K562 (cell line): ENCODE measurements at regions not wholly inside any gene's neighbourhood (a gene's known extent, or its start where the extent isn't known, plus 50 kb on each side); places are given as distances from the start of the nearest gene placed in this dataset.

Experiments used
- ATAC-seq: fragments of 200-7000 bp; cut with Tn5 transposase; 3 replicates; pipeline ENCODE4 v1.9.1; 2020; ENCODE audit warnings: moderate library complexity
- BruUV-seq: library from RNA; stranded (reverse); fragments of 400-500 nt; replicated peaks from 2 replicates; lab custom pipeline; 2021; lab: Mats Ljungman, UMichigan
- CTCF ChIA-PET: fragments of 300-600 bp; formaldehyde crosslinking; extraction: SDS; loops from one replicate; lab custom pipeline; 2021; ENCODE audit warnings: low intra/inter-chr PET ratio; lab: Yijun Ruan, JAX
- POLR2A ChIA-PET: fragments of 300-600, 350-650 bp; sonication (Branson Sonifier 250); formaldehyde crosslinking; extraction: SDS; loops from one replicate; lab custom pipeline; 2021; ENCODE audit warnings: antibody characterized with exemption, inconsistent platforms; lab: Yijun Ruan, JAX
- DNase-seq, 4 experiments: peaks; one replicate each; pipeline versions ENCODE4 v3.0.0 to v3.0.0-alpha.2; 2011 to 2018; ENCODE audit warnings: low spot score in 3 of 4, mixed read lengths in 3 of 4; ENCODE audit errors: extremely low read depth in 1 of 4
- FAIRE-seq: peaks from 2 replicates; lab custom pipeline; 2011; peaks lifted over from hg19 to GRCh38; lab: Jason Lieb, UNC
- H2AFZ ChIP-seq: 2 replicates; pipeline ENCODE4 v1.6.0; 2011; ENCODE audit warnings: low read depth, low read length, control low read depth, inconsistent platforms
- H3K27ac ChIP-seq: fragments of 200-600 bp; 3 replicates; pipeline ENCODE4 v1.8.0; 2011; ENCODE audit warnings: low read depth, mild to moderate bottlenecking, control low read depth, inconsistent platforms, low read length, moderate library complexity, mixed read lengths; ENCODE audit errors: extremely low read depth
- H3K27me3 ChIP-seq, 2 experiments: fragments of 300-600 bp in 1 of 2; 2 replicates in 1 of 2; 3 replicates in 1 of 2; pipeline versions ENCODE4 v1.6.0 to v1.8.0; 2011; ENCODE audit warnings: inconsistent platforms in 2 of 2, low read length in 2 of 2, mild to moderate bottlenecking in 1 of 2, mixed read lengths in 1 of 2, moderate library complexity in 1 of 2; ENCODE audit not compliant: control insufficient read depth in 2 of 2, insufficient read depth in 2 of 2
- H3K36me3 ChIP-seq: fragments of 300-600 bp; 3 replicates; pipeline ENCODE4 v1.8.0; 2011; ENCODE audit warnings: mild to moderate bottlenecking, low read length, inconsistent platforms; ENCODE audit not compliant: control insufficient read depth, insufficient read depth
- H3K4me1 ChIP-seq, 2 experiments: fragments of 200-600 bp in 1 of 2; replicated peaks in 1 of 2; 2 replicates in 1 of 2; 3 replicates in 1 of 2; pipeline versions ENCODE4 v1.5.1 to v1.8.0; 2011; ENCODE audit warnings: inconsistent platforms in 2 of 2, low read length in 2 of 2, mild to moderate bottlenecking in 1 of 2, mixed read lengths in 1 of 2, moderate library complexity in 1 of 2; ENCODE audit not compliant: control insufficient read depth in 2 of 2, insufficient read depth in 2 of 2
- H3K4me2 ChIP-seq: 2 replicates; pipeline ENCODE4 v1.6.1; 2011; ENCODE audit warnings: low read length, control low read depth, inconsistent platforms, mixed read lengths; ENCODE audit not compliant: insufficient read depth
- H3K4me3 ChIP-seq: fragments of 200-600 bp; sonication (generic), shearing (Covaris generic); 2 replicates; pipeline ENCODE4 v1.5.1; 2016; ENCODE audit warnings: control low read depth, inconsistent platforms
- H3K79me2 ChIP-seq: fragments of 200-600 bp; 3 replicates; pipeline ENCODE4 v1.8.0; 2011; ENCODE audit warnings: low read length, inconsistent platforms; ENCODE audit not compliant: control insufficient read depth, insufficient read depth
- H3K9ac ChIP-seq, 2 experiments: 2 replicates each; pipeline versions ENCODE4 v1.6.0 to v1.6.1; 2011; ENCODE audit warnings: low read depth in 2 of 2, low read length in 2 of 2, control low read depth in 1 of 2, inconsistent platforms in 1 of 2, mild to moderate bottlenecking in 1 of 2, mixed read lengths in 1 of 2; ENCODE audit not compliant: insufficient read depth in 1 of 2
- H3K9me1 ChIP-seq: one replicate; pipeline ENCODE4 v1.6.0; 2011; ENCODE audit warnings: inconsistent platforms, mild to moderate bottlenecking, low read length, moderate library complexity; ENCODE audit not compliant: control insufficient read depth, insufficient read depth
- H3K9me3 ChIP-seq: replicated peaks from 2 replicates; pipeline ENCODE4 v1.5.1; 2011; ENCODE audit warnings: low read depth, low read length, inconsistent platforms; ENCODE audit not compliant: control insufficient read depth, insufficient read depth
- H4K20me1 ChIP-seq: replicated peaks from 2 replicates; pipeline ENCODE4 v1.6.1; 2011; ENCODE audit warnings: low read length, inconsistent platforms, mixed read lengths; ENCODE audit not compliant: control insufficient read depth, insufficient read depth
- ARID4B ChIP-seq: sonication (generic); formaldehyde crosslinking; IDR thresholded peaks from 2 replicates; pipeline ENCODE4 v1.8.0; 2022; ENCODE audit warnings: mild to moderate bottlenecking, missing genetic modification reagents
- DEAF1 ChIP-seq: fragments of 450-650 bp; formaldehyde crosslinking; IDR thresholded peaks from 2 replicates; pipeline ENCODE4 v1.4.0; 2020; ENCODE audit warnings: mild to moderate bottlenecking, moderate library complexity
- KAT8 ChIP-seq: fragments of 450-650 bp; IDR thresholded peaks from 2 replicates; pipeline ENCODE4 v1.6.1; 2016; ENCODE audit warnings: low read depth, mild to moderate bottlenecking
- SRSF1 ChIP-seq: fragments of 200-400 bp; formaldehyde crosslinking; IDR thresholded peaks from 2 replicates; pipeline ENCODE4 v1.6.1; 2017; ENCODE audit warnings: mild to moderate bottlenecking, low read depth, low read length, moderate library complexity
- TRIM28 ChIP-seq: fragments of 450-650 bp; IDR thresholded peaks from 2 replicates; pipeline ENCODE4 v1.6.1; 2017
- ZBTB49 ChIP-seq: sonication (generic); formaldehyde crosslinking; IDR thresholded peaks from 2 replicates; pipeline ENCODE4 v1.8.0; 2022; ENCODE audit warnings: missing genetic modification reagents, mild to moderate bottlenecking, borderline replicate concordance
- ZNF133 ChIP-seq: fragments of 250-450 bp; sonication (Bioruptor Pico); IDR thresholded peaks from 2 replicates; pipeline ENCODE4 v1.4.0; 2020; ENCODE audit warnings: mild to moderate bottlenecking
- ZNF224 ChIP-seq: sonication (generic); formaldehyde crosslinking; IDR thresholded peaks from 2 replicates; pipeline ENCODE4 v1.8.0; 2022; ENCODE audit warnings: mild to moderate bottlenecking, missing genetic modification reagents
- WGBS: fragments of 100-300 bp; shearing (Covaris generic); methylation state at CpG from one replicate; pipeline ENCODE4 v1.1.6; 2016; ENCODE audit warnings: low coverage, mixed read lengths; ENCODE audit not compliant: insufficient coverage; ENCODE audit errors: missing lambda C conversion rate; 5-methylcytosine and 5-hydroxymethylcytosine counted together
- in situ Hi-C: fragments of 300-500 bp; cut with MboI; formaldehyde crosslinking; loops from 4 replicates; pipeline ENCODE4 v1.15.0; 2018; ENCODE audit warnings: inconsistent platforms, mixed read lengths
- intact Hi-C: fragments of 100-400 bp; cut with micrococcal nuclease; formaldehyde crosslinking; loops from 2 replicates; pipeline ENCODE4 v1.14.2; 2022
- TF ChIP-seq, protein P1 (sequence below), 3 experiments: fragments of 200-800 bp in 1 of 3; sonication (Bioruptor generic) in 1 of 3; sonication (generic) in 1 of 3; formaldehyde crosslinking in 1 of 3; IDR thresholded peaks; 2 replicates each; pipeline versions ENCODE4 v1.6.1 to v1.8.0; 2016 to 2022; ENCODE audit warnings: mild to moderate bottlenecking in 2 of 3, missing compliant biosample characterization in 2 of 3, missing genetic modification characterization in 2 of 3, missing genetic modification reagents in 1 of 3

DNA sequence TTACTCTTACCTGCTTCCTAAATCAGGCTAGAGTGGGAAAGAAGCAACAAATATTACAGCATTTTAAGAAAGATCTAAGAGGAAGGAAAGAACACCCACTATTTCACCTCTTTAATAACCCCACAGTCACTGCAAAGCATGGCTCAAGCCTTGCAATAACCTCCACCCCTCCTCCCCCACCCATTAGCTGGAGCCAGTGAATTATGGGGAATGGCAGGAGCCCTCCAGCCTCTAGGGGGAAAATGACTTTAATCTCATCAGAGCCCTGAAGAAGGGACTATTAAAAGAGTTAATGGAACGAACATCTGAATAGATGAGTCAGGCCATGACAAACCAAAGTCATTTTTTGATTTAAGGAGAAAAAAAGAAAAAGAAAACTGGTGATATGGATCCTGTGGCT is 630.7 kb upstream of the PLXNA2 start:
- Histone ChIP-seq H3K36me3 (no peaks in the 10 kb centered on the region), H3K79me2 (no peaks in the 10 kb centered on the region), H3K4me3 (no peak overlapping the region), H3K9ac (no peak overlapping the region), H4K20me1 (no peaks in the 10 kb centered on the region), H3K27me3 (no peaks in the 10 kb centered on the region), H3K9me3 (no peaks in the 10 kb centered on the region; the same call in 1 of the 2 replicates), H3K27ac (no peak overlapping the region), H3K4me2 (no peak overlapping the region), H3K4me1 (no peaks in the 10 kb centered on the region), H3K9me1 (no peaks in the 10 kb centered on the region), H2AFZ (no peak overlapping the region)
- in situ Hi-C loops (no loop called here), intact Hi-C loops (no loop called here)
- TF ChIP-seq ZBTB49, result no peak
- no peak for TF ChIP-seq KAT8
- no peak for TF ChIP-seq ZNF133
- TF ChIP-seq ARID4B (CRISPR knock-in tag), result no peak
- TF ChIP-seq TRIM28, result no peak
- no peak for TF ChIP-seq DEAF1 (CRISPR knock-in tag)
- TF ChIP-seq, protein P1, sequence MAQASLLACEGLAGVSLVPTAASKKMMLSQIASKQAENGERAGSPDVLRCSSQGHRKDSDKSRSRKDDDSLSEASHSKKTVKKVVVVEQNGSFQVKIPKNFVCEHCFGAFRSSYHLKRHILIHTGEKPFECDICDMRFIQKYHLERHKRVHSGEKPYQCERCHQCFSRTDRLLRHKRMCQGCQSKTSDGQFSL (CRISPR knock-in tag; IDR thresholded peaks at IDR 0.05), result no peak
- TF ChIP-seq, protein P1 (tag; IDR thresholded peaks at IDR 0.05), result no peak
- no peak for TF ChIP-seq ZNF224 (CRISPR knock-in tag)
- TF ChIP-seq SRSF1, result no peak
- no TSS peak for BruUV-seq
- no peak for DNase-seq
- ATAC-seq, result no peak
- POLR2A ChIA-PET, result no interaction called here
- 0% methylated on average over 1 of the region's 1 CpG for WGBS
- FAIRE-seq, result no peak
- CTCF ChIA-PET, result no interaction called here
